ENCODE measurements at regions not wholly inside any gene's neighbourhood (a gene's known extent, or its start where the extent isn't known, plus 50 kb on each side); places are given as distances from the start of the nearest gene placed in this dataset.
A peak's percentile ranks its signal among the peaks of the same experiment; 100 is the strongest.

DNA sequence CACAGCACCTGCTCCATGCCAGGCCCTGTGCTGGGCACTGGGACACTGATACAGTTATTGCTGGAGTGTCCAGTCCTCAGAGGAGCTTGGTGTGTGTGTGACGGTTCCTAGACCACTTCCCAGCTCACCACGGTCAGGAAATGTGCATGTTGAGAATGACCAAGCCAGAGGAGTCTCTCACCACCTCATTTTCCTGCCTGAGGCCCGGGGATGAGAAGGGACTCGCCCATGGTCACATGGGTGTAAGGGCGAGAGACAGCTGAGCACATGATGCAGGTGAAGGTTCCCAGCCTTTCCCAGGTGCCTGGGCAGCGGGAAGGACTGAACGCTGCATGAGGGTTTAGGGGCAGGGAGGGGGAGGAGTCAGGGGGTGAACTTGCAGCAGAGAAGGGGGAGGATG is 180.9 kb upstream of the TLE3 start:
- Histone ChIP-seq H3K4me2 (ENCODE audit: insufficient read depth in 1 of 2, low read depth in 2 of 2, low read length in 2 of 2) (no peak overlapping the region), H3K36me3 (ENCODE audit: control insufficient read depth in 2 of 4, insufficient read depth in 4 of 4, low read length in 3 of 4) (no peaks in the 10 kb centered on the region), H3K18ac (ENCODE audit: extremely low read depth, low read length) (no peak overlapping the region; the same call in 1 of the 2 replicates), H3K79me1 (ENCODE audit: low read depth, low read length) (peaks cover 3% of the 10 kb centered on the region; the same call in 1 of the 2 replicates), H2BK20ac (ENCODE audit: low read length) (no peak overlapping the region), H4K91ac (replicated peaks; ENCODE audit: insufficient read length, low read length) (no peak overlapping the region), H3K79me2 (ENCODE audit: control insufficient read depth in 1 of 2, insufficient read depth in 2 of 2, low read length in 2 of 2) (no peaks in the 10 kb centered on the region), H3K56ac (replicated peaks; ENCODE audit: insufficient read length, low read depth, low read length) (no peak overlapping the region), H2BK12ac (ENCODE audit: low read depth, low read length) (no peak overlapping the region), H2AFZ (ENCODE audit: low read length) (no peak overlapping the region), H2BK15ac (ENCODE audit: low read length) (no peak overlapping the region), H3K4me3 (ENCODE audit: extremely low read depth in 1 of 4, insufficient read depth in 2 of 4, low read depth in 3 of 4, low read length in 4 of 4) (no peak overlapping the region), H3K9ac (replicated peaks in 1 of 4; ENCODE audit: extremely low read depth in 1 of 4, low read depth in 3 of 4, low read length in 3 of 4) (no peak overlapping the region), H3K9me3 (ENCODE audit: insufficient read depth in 2 of 2, low read depth in 1 of 2, low read length in 1 of 2) (no peaks in the 10 kb centered on the region), H2AK5ac (ENCODE audit: low read depth, low read length) (0 out of 2 replicates have a peak overlapping the region, but pooled peaks have one; percentile 9), H3K23me2 (ENCODE audit: low read depth, low read length) (peaks cover 10% of the 10 kb centered on the region; the same call in 1 of the 2 replicates), H4K8ac (ENCODE audit: extremely low read depth, insufficient read depth, low read length) (no peak overlapping the region), H2BK120ac (replicated peaks; ENCODE audit: low read depth, low read length) (no peak overlapping the region), H3K4me1 (replicated peaks in 1 of 4; ENCODE audit: control insufficient read depth in 3 of 4, insufficient read depth in 4 of 4, low read length in 3 of 4) (no peaks in the 10 kb centered on the region; a peak in 1 of 7 replicates), H3K14ac (ENCODE audit: insufficient read length) (no peak overlapping the region), H3K23ac (ENCODE audit: insufficient read length) (no peak overlapping the region), H3K27me3 (replicated peaks in 1 of 4; ENCODE audit: control insufficient read depth in 3 of 4, extremely low read depth in 1 of 4, insufficient read depth in 3 of 4, low read length in 3 of 4) (no peaks in the 10 kb centered on the region), H3K4ac (replicated peaks; ENCODE audit: insufficient read length, low read depth, low read length) (no peak overlapping the region), H4K20me1 (replicated peaks in 1 of 2; ENCODE audit: control insufficient read depth in 1 of 2, insufficient read depth in 2 of 2, low read length in 2 of 2) (peaks cover 0 to 3% of the 10 kb centered on the region in 2 experiments), H2BK5ac (ENCODE audit: low read depth, low read length) (no peak overlapping the region), H4K5ac (ENCODE audit: insufficient read length, low read depth, low read length) (no peak overlapping the region), H3K27ac (ENCODE audit: low read depth, low read length) (no peak overlapping the region)
- no peak for DNase-seq (ENCODE audit: low read depth in 1 of 2, low spot score in 2 of 2)
- WGBS, 2 experiments (ENCODE audit: extremely low coverage in 1 of 2, insufficient coverage in 1 of 2, insufficient read length in 1 of 2, insufficient replicate concordance in 2 of 2, low coverage in 1 of 2, low lambda C conversion rate in 2 of 2, missing lambda C conversion rate in 1 of 2), result 85% methylated on average over 7 of the region's 7 CpGs; no CpG with 5 or more reads in 1 of the 2 experiments
- ChIA-PET CTCF (ENCODE audit: partially characterized antibody) (interaction anchor here (0.7 to 1.9 kb wide), 6 partner anchors 8 to 886 kb away, joined by 3 to 5 read pairs (median 3); no protein-coding TSS in a partner anchor), POLR2A (ENCODE audit: partially characterized antibody) (interaction anchor here (0.9 kb wide), 1 partner anchor 68 kb away, joined by 6 read pairs; no protein-coding TSS in a partner anchor)
- no peak for FAIRE-seq
- TF ChIP-seq PHF8 (conservative IDR thresholded peaks at IDR 0.05; ENCODE audit: low read depth, low read length) (no peak), USF2 (IDR thresholded peaks at IDR 0.05; ENCODE audit: low read length) (no peak), TEAD4 (IDR thresholded peaks at IDR 0.05; ENCODE audit: low read depth, low read length) (no peak), SIRT6 (IDR thresholded peaks at IDR 0.05; ENCODE audit: low read length) (no peak), KDM1A (IDR thresholded peaks at IDR 0.05; ENCODE audit: borderline replicate concordance, low read length) (no peak), CBX5 (IDR thresholded peaks at IDR 0.05; ENCODE audit: low read depth, low read length) (no peak), MAFK (IDR thresholded peaks at IDR 0.05; ENCODE audit: low read depth, low read length) (no peak), POU5F1 (IDR thresholded peaks at IDR 0.05; ENCODE audit: low read depth, low read length) (no peak), BRCA1 (IDR thresholded peaks at IDR 0.05; ENCODE audit: low read depth, low read length) (no peak), CBX8 (IDR thresholded peaks at IDR 0.05; ENCODE audit: borderline replicate concordance, low read depth, low read length) (no peak), SUZ12 (IDR thresholded peaks at IDR 0.05; ENCODE audit: low read length) (no peak), BCL11A (IDR thresholded peaks at IDR 0.05; ENCODE audit: low read depth in 2 of 2, low read length in 2 of 2) (no peak)
- TF ChIP-seq, protein P1, sequence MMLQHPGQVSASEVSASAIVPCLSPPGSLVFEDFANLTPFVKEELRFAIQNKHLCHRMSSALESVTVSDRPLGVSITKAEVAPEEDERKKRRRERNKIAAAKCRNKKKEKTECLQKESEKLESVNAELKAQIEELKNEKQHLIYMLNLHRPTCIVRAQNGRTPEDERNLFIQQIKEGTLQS (IDR thresholded peaks at IDR 0.05; ENCODE audit: insufficient read depth, low read depth, low read length), result no peak

Measured in H1 (cell line).